ENCODE measurements at regions not wholly inside any gene's neighbourhood (a gene's known extent, or its start where the extent isn't known, plus 50 kb on each side); places are given as distances from the start of the nearest gene placed in this dataset.

DNA sequence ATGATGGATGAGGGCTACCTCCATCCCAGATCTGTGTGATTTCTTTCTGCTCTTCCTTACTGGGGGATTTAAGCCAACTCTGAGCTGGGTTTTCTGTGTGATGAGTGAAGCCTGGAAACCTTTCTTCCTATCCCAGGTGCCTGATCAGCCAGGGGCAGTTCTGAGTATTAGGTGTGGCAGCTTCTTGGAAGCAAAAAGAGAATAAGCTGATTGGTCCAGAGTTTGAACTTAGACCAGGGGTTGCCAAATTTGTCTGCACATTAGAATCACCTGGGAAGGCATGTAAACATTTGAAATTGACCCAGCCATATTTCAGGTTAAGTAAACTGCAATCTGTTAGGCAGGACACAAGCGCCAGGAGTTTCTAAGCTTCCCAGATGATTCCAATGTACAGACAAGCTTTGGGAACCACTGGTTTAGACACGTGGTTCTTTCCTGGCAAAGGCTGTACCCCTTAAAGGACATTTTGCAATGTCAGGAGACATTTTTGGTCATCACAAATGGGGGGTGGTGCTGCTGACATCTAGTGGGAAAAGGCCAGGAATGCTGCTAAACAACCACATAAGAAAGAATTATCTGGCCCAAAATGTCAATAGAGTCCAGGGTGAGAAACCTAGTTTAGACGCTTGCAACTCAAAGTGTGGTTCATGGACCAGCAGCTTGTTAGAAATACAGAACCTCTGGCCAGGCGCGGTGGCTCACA, 160.5 kb upstream of the GHITM start:
- DNase-seq (ENCODE audit: low spot score): no peak
- TF ChIP-seq, protein P1, sequence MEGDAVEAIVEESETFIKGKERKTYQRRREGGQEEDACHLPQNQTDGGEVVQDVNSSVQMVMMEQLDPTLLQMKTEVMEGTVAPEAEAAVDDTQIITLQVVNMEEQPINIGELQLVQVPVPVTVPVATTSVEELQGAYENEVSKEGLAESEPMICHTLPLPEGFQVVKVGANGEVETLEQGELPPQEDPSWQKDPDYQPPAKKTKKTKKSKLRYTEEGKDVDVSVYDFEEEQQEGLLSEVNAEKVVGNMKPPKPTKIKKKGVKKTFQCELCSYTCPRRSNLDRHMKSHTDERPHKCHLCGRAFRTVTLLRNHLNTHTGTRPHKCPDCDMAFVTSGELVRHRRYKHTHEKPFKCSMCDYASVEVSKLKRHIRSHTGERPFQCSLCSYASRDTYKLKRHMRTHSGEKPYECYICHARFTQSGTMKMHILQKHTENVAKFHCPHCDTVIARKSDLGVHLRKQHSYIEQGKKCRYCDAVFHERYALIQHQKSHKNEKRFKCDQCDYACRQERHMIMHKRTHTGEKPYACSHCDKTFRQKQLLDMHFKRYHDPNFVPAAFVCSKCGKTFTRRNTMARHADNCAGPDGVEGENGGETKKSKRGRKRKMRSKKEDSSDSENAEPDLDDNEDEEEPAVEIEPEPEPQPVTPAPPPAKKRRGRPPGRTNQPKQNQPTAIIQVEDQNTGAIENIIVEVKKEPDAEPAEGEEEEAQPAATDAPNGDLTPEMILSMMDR (IDR thresholded peaks at IDR 0.05): no peak
- ATAC-seq (ENCODE audit: low FRiP score): no peak

GRCh38 chr10:83982812-83983211, 156.5 kb upstream of the GHITM start:
- ATAC-seq (ENCODE audit: low FRiP score): no peak
- no peak for DNase-seq (ENCODE audit: low spot score)
- TF ChIP-seq, protein P1 (IDR thresholded peaks at IDR 0.05): no peak

DNA sequence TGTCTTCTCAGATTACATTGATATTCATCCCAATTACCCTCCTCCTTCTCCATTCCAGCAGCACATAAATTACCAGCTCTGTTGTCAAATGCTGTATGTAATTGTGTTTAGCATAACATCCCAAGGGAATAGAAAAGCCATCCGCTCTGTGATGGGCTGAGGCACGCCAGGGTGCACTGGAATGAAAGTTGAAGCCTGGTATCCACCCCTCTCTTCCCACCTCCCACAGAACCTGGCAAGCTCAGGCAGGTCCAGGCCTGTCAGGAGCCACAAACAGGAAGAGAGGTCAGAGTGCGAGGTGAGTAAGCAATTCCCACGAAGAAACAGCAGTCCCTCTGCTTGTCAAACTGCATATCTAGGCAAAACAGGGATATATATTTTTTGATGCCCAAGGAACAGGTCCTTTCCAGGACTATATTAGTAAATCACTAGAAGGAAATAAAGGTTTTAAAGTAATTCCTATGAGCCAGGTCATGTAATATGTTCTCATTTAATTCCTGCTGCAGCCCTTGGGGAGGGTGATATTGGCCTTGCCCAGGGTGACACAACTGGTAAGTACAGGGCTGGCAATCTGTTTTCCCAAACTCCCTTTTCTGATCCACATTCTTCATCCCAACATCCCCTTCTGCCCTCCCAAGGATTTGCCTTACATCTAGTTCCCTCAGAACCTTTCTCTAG, 155.6 kb upstream of the GHITM start:
- TF ChIP-seq, protein P1 (IDR thresholded peaks at IDR 0.05): no peak
- ATAC-seq (ENCODE audit: low FRiP score): no peak
- no peak for DNase-seq (ENCODE audit: low spot score)

- TF ChIP-seq, protein P1 (IDR thresholded peaks at IDR 0.05): no peak
- no peak for ATAC-seq (ENCODE audit: low FRiP score)
- DNase-seq (ENCODE audit: low spot score): no peak
These were observed 155.1 kb upstream of the GHITM start for GRCh38 chr10:83984256-83984640.

GRCh38 chr10:83986800-83987199, 152.5 kb upstream of the GHITM start:
- TF ChIP-seq, protein P1 (IDR thresholded peaks at IDR 0.05): no peak
- no peak for DNase-seq (ENCODE audit: low spot score)
- ATAC-seq (ENCODE audit: low FRiP score): no peak

- DNase-seq (ENCODE audit: low spot score): no peak
- no peak for ATAC-seq (ENCODE audit: low FRiP score)
- TF ChIP-seq, protein P1 (IDR thresholded peaks at IDR 0.05): no peak
These were observed 152.1 kb upstream of the GHITM start for GRCh38 chr10:83987216-83987615.

DNA sequence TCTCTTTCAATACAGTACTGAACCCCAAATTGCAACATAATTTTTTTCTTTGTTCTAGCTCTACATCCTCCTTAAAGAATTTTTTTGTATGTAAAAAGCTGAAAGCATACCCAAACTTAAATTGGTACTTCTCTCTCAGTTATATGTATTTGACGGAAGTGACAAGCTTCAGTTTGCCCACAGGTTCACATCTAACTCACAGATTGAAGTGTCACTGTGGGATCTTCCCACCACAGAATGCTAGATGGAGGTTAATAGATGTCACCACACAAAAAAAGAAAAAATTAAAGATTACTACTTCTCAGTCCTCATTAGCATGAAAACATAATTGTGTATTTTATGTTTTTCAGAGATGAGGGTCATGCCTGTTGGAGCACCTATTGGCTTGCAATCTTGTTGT, 150.9 kb upstream of the GHITM start:
- DNase-seq (ENCODE audit: low spot score): no peak
- no peak for ATAC-seq (ENCODE audit: low FRiP score)
- TF ChIP-seq, protein P1 (IDR thresholded peaks at IDR 0.05): no peak
